ENCODE measurements at regions not wholly inside any gene's neighbourhood (a gene's known extent, or its start where the extent isn't known, plus 50 kb on each side); places are given as distances from the start of the nearest gene placed in this dataset.

DNA sequence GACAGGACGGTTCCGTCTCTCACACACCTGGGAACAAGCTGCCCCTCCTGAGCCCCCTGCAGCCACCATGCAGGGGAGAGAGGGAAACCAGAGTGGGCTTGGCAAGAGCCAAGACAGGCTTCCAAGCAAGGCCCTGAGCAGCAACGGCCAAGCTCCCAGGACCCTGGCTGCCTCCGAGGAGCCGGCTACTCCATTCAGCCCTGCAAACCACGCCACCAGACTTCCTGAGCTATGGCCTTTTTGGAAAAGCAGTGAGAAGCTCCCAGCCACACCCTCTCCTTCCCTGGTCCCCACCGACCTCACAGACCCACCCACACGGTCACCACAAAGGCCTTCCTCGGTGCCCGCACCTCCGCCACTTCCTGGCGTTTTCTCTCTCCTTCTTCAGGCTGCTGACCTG is 479.0 kb downstream of the BRD1 start:
- TF ChIP-seq GATA2 (IDR thresholded peaks at IDR 0.05; ENCODE audit: low read depth, low read length): no peak
- no peak for TF ChIP-seq GATA3 (IDR thresholded peaks at IDR 0.05; ENCODE audit: low read depth, low read length)
